ENCODE measurements at regions not wholly inside any gene's neighbourhood (a gene's known extent, or its start where the extent isn't known, plus 50 kb on each side); places are given as distances from the start of the nearest gene placed in this dataset.

GRCh38 chr4:11602606-11603340 is 174.1 kb upstream of the HS3ST1 start:
- in situ Hi-C loops (cut with HindIII; ENCODE audit: low sequenced_read_pairs) = no loop called here

GRCh38 chr4:11599064-11599463 is 170.4 kb upstream of the HS3ST1 start:
- in situ Hi-C loops (cut with HindIII; ENCODE audit: low sequenced_read_pairs) = loop anchor here (5.0 kb wide), 1 partner anchor 33 kb away; no protein-coding TSS in a partner anchor

- in situ Hi-C loops (cut with HindIII; ENCODE audit: low sequenced_read_pairs) = loop anchor here (5.0 kb wide), 1 partner anchor 34 kb away; no protein-coding TSS in a partner anchor
Measured at GRCh38 chr4:11598591-11598990, 169.9 kb upstream of the HS3ST1 start.

- in situ Hi-C loops (cut with HindIII; ENCODE audit: low sequenced_read_pairs) = loop anchor here (5.0 kb wide), 1 partner anchor 35 kb away; no protein-coding TSS in a partner anchor
Measured at GRCh38 chr4:11597506-11597905, 168.8 kb upstream of the HS3ST1 start.

GRCh38 chr4:11596989-11597388 is 168.3 kb upstream of the HS3ST1 start:
- in situ Hi-C loops (cut with HindIII; ENCODE audit: low sequenced_read_pairs) = loop anchor here (5.0 kb wide), 1 partner anchor 35 kb away; no protein-coding TSS in a partner anchor

- in situ Hi-C loops (cut with HindIII; ENCODE audit: low sequenced_read_pairs) = no loop called here
Measured at GRCh38 chr4:11593576-11594116, 165.0 kb upstream of the HS3ST1 start.

GRCh38 chr4:11592276-11592675 is 163.6 kb upstream of the HS3ST1 start:
- in situ Hi-C loops (cut with HindIII; ENCODE audit: low sequenced_read_pairs) = no loop called here

- in situ Hi-C loops (cut with HindIII; ENCODE audit: low sequenced_read_pairs) = no loop called here
Measured at GRCh38 chr4:11590132-11590531, 161.4 kb upstream of the HS3ST1 start.

GRCh38 chr4:11589676-11590075 is 161.0 kb upstream of the HS3ST1 start:
- in situ Hi-C loops (cut with HindIII; ENCODE audit: low sequenced_read_pairs) = no loop called here

GRCh38 chr4:11587797-11588196 is 159.1 kb upstream of the HS3ST1 start:
- in situ Hi-C loops (cut with HindIII; ENCODE audit: low sequenced_read_pairs) = no loop called here

- in situ Hi-C loops (cut with HindIII; ENCODE audit: low sequenced_read_pairs) = no loop called here
Measured at GRCh38 chr4:11585506-11585905, 156.8 kb upstream of the HS3ST1 start.

- in situ Hi-C loops (cut with HindIII; ENCODE audit: low sequenced_read_pairs) = no loop called here
Measured at GRCh38 chr4:11568511-11568910, 139.8 kb upstream of the HS3ST1 start.

GRCh38 chr4:11566444-11567022 is 137.8 kb upstream of the HS3ST1 start:
- in situ Hi-C loops (cut with HindIII; ENCODE audit: low sequenced_read_pairs) = no loop called here

GRCh38 chr4:11565899-11566298 is 137.2 kb upstream of the HS3ST1 start:
- in situ Hi-C loops (cut with HindIII; ENCODE audit: low sequenced_read_pairs) = no loop called here

GRCh38 chr4:11565213-11565612 is 136.5 kb upstream of the HS3ST1 start:
- in situ Hi-C loops (cut with HindIII; ENCODE audit: low sequenced_read_pairs) = no loop called here

GRCh38 chr4:11564021-11564420 is 135.3 kb upstream of the HS3ST1 start:
- in situ Hi-C loops (cut with HindIII; ENCODE audit: low sequenced_read_pairs) = no loop called here

GRCh38 chr4:11549525-11549924 is 120.8 kb upstream of the HS3ST1 start:
- in situ Hi-C loops (cut with HindIII; ENCODE audit: low sequenced_read_pairs) = no loop called here

GRCh38 chr4:11548597-11549082 is 119.9 kb upstream of the HS3ST1 start:
- in situ Hi-C loops (cut with HindIII; ENCODE audit: low sequenced_read_pairs) = no loop called here

- in situ Hi-C loops (cut with HindIII; ENCODE audit: low sequenced_read_pairs) = no loop called here
Measured at GRCh38 chr4:11546391-11547175, 117.9 kb upstream of the HS3ST1 start.

- in situ Hi-C loops (cut with HindIII; ENCODE audit: low sequenced_read_pairs) = no loop called here
Measured at GRCh38 chr4:11545651-11546050, 117.0 kb upstream of the HS3ST1 start.

- in situ Hi-C loops (cut with HindIII; ENCODE audit: low sequenced_read_pairs) = no loop called here
Measured at GRCh38 chr4:11544211-11544610, 115.5 kb upstream of the HS3ST1 start.
